HCT116 (cell line): ENCODE measurements at regions not wholly inside any gene's neighbourhood (a gene's known extent, or its start where the extent isn't known, plus 50 kb on each side); places are given as distances from the start of the nearest gene placed in this dataset.

Experiments used
- ATAC-seq: fragments of 200-7000 bp; cut with Tn5 transposase; 2 replicates; pipeline ENCODE4 v1.9.1; 2020; ENCODE audit warnings: mild to moderate bottlenecking, moderate library complexity
- BruUV-seq: library from RNA; stranded (reverse); fragments of 400-500 nt; replicated peaks from 2 replicates; lab custom pipeline; 2021; lab: Mats Ljungman, UMichigan
- CTCF ChIA-PET: fragments of 300-600 bp; sonication (Branson Sonifier 250); formaldehyde crosslinking; loops from one replicate; lab custom pipeline; 2021; ENCODE audit warnings: antibody characterized with exemption; lab: Charles Lee
- POLR2A ChIA-PET: fragments of 300-600, 350-600 bp; sonication (Branson Sonifier 250); formaldehyde crosslinking; loops from one replicate; lab custom pipeline; 2021; ENCODE audit warnings: antibody characterized with exemption; lab: Charles Lee
- RAD21 ChIA-PET, 2 experiments: fragments of 300-600 bp; sonication (Branson Sonifier 250); formaldehyde crosslinking; loops; one replicate each; lab custom pipeline; 2023; ENCODE audit warnings: low total read pairs in 2 of 2; ENCODE audit not compliant: uncharacterized antibody in 2 of 2, unreplicated experiment in 2 of 2, low non-redundant PET in 1 of 2; lab: Charles Lee
- DNase-seq: peaks from one replicate; pipeline ENCODE4 v3.0.0-alpha.2; 2010; ENCODE audit warnings: low read depth, low spot score
- H2AFZ ChIP-seq: fragments of 200-600 bp; shearing (Covaris generic), sonication (generic); 2 replicates; pipeline ENCODE4 v1.6.1; 2017; ENCODE audit warnings: low read depth, mixed run types, mixed read lengths, antibody characterized with exemption, low read length; ENCODE audit not compliant: poor library complexity, severe bottlenecking
- H3K27ac ChIP-seq: 2 replicates; pipeline ENCODE4 v1.5.1; 2012; ENCODE audit warnings: low read depth, low read length
- H3K27me3 ChIP-seq: fragments of 200-600 bp; sonication (generic); 2 replicates; pipeline ENCODE4 v1.6.1; 2016; ENCODE audit warnings: mixed run types, low read length, mixed read lengths; ENCODE audit not compliant: insufficient read depth
- H3K36me3 ChIP-seq, 2 experiments: fragments of 200-500 bp in 1 of 2; fragments of 200-600 bp in 1 of 2; sonication (Bioruptor generic) in 1 of 2; sonication (generic) in 1 of 2; 2 replicates each; pipeline versions ENCODE4 v1.5.1 to v1.6.1; 2014 to 2016; ENCODE audit warnings: low read length in 2 of 2, inconsistent platforms in 1 of 2, mixed read lengths in 1 of 2, mixed run types in 1 of 2; ENCODE audit not compliant: insufficient read depth in 2 of 2, control insufficient read depth in 1 of 2
- H3K4me1 ChIP-seq, 2 experiments: fragments of 200-600 bp in 1 of 2; sonication (generic) in 1 of 2; 2 replicates each; pipeline versions ENCODE4 v1.5.1 to v1.6.1; 2012 to 2017; ENCODE audit warnings: low read length in 2 of 2, inconsistent platforms in 1 of 2, mild to moderate bottlenecking in 1 of 2, mixed read lengths in 1 of 2, mixed run types in 1 of 2, moderate library complexity in 1 of 2; ENCODE audit not compliant: insufficient read depth in 2 of 2, control insufficient read depth in 1 of 2
- H3K4me2 ChIP-seq: fragments of 200-600 bp; sonication (generic); 2 replicates; pipeline ENCODE4 v1.6.1; 2017; ENCODE audit warnings: mixed run types, low read length, mixed read lengths
- H3K4me3 ChIP-seq, 2 experiments: fragments of 200-600 bp in 1 of 2; sonication (generic) in 1 of 2; replicated peaks in 1 of 2; 2 replicates each; pipeline ENCODE4 v1.5.1; 2011 to 2016; ENCODE audit warnings: low read length in 2 of 2, control low read depth in 1 of 2, low read depth in 1 of 2, mild to moderate bottlenecking in 1 of 2, mixed read lengths in 1 of 2, mixed run types in 1 of 2
- H3K79me2 ChIP-seq: fragments of 200-600 bp; sonication (generic); 2 replicates; pipeline ENCODE4 v1.6.1; 2017; ENCODE audit warnings: mild to moderate bottlenecking, mixed run types, low read length, moderate library complexity, mixed read lengths; ENCODE audit not compliant: insufficient read depth
- H3K9ac ChIP-seq: fragments of 200-600 bp; sonication (generic); 2 replicates; pipeline ENCODE4 v1.6.1; 2016; ENCODE audit warnings: low read length, mixed read lengths
- H3K9me2 ChIP-seq: fragments of 200-600 bp; sonication (generic), shearing (Covaris generic); 2 replicates; pipeline ENCODE4 v1.6.1; 2017; ENCODE audit warnings: mixed run types, mild to moderate bottlenecking, moderate library complexity; ENCODE audit not compliant: insufficient read depth
- H3K9me3 ChIP-seq, 2 experiments: fragments of 200-500 bp in 1 of 2; fragments of 200-600 bp in 1 of 2; sonication (Bioruptor generic) in 1 of 2; sonication (generic) in 1 of 2; 2 replicates each; pipeline ENCODE4 v1.6.1; 2014 to 2017; ENCODE audit warnings: low read length in 2 of 2, mixed read lengths in 2 of 2, inconsistent platforms in 1 of 2, low read depth in 1 of 2, mild to moderate bottlenecking in 1 of 2, mixed run types in 1 of 2, moderate library complexity in 1 of 2; ENCODE audit not compliant: control insufficient read depth in 1 of 2, insufficient read depth in 1 of 2
- H4K20me1 ChIP-seq: fragments of 200-600 bp; sonication (generic), shearing (Covaris generic); 2 replicates; pipeline ENCODE4 v1.6.1; 2017; ENCODE audit warnings: mixed run types, mild to moderate bottlenecking, moderate library complexity; ENCODE audit not compliant: insufficient read depth
- ELF1 ChIP-seq: IDR thresholded peaks from 2 replicates; pipeline ENCODE4 v1.6.1; 2012; ENCODE audit warnings: low read depth, borderline replicate concordance
- EZH2 ChIP-seq: fragments of 200-600 bp; sonication (generic); IDR thresholded peaks from 2 replicates; pipeline ENCODE4 v1.6.1; 2017; ENCODE audit warnings: antibody characterized with exemption, mixed run types
- EZH2phosphoT487 ChIP-seq: fragments of 200-600 bp; IDR thresholded peaks from 2 replicates; pipeline ENCODE4 v1.6.1; 2018; ENCODE audit warnings: antibody characterized with exemption, borderline replicate concordance
- FOSL1 ChIP-seq: IDR thresholded peaks from 2 replicates; pipeline ENCODE4 v1.6.1; 2012; ENCODE audit warnings: low read depth
- JUND ChIP-seq: IDR thresholded peaks from 2 replicates; pipeline ENCODE4 v1.6.1; 2012
- POLR2A ChIP-seq: IDR thresholded peaks from 2 replicates; pipeline ENCODE4 v1.7.0; 2011; ENCODE audit warnings: borderline replicate concordance; ENCODE audit not compliant: insufficient read depth, insufficient read length; ENCODE audit errors: extremely low read depth
- POLR2AphosphoS5 ChIP-seq: IDR thresholded peaks from 2 replicates; pipeline ENCODE4 v1.6.1; 2011; ENCODE audit warnings: mild to moderate bottlenecking, low read depth, low read length, moderate library complexity
- RAD21 ChIP-seq: IDR thresholded peaks from 2 replicates; pipeline ENCODE4 v1.6.1; 2012; ENCODE audit warnings: low read depth, mild to moderate bottlenecking
- REST ChIP-seq: IDR thresholded peaks from 2 replicates; pipeline ENCODE4 v1.6.1; 2012; ENCODE audit warnings: low read depth
- SIN3A ChIP-seq: IDR thresholded peaks from 2 replicates; pipeline ENCODE4 v1.6.1; 2012; ENCODE audit warnings: low read depth
- SP1 ChIP-seq: IDR thresholded peaks from 2 replicates; pipeline ENCODE4 v1.6.1; 2012; ENCODE audit warnings: low read depth
- SRF ChIP-seq: IDR thresholded peaks from 2 replicates; pipeline ENCODE4 v1.6.1; 2012; ENCODE audit warnings: low read depth
- TCF7L2 ChIP-seq: IDR thresholded peaks from 2 replicates; pipeline ENCODE4 v1.7.0; 2011; ENCODE audit warnings: borderline replicate concordance, inconsistent platforms; ENCODE audit not compliant: insufficient read depth, insufficient read length; ENCODE audit errors: extremely low read depth
- YY1 ChIP-seq: IDR thresholded peaks from 2 replicates; pipeline ENCODE4 v1.6.1; 2011; ENCODE audit warnings: low read length, low read depth, moderate library complexity, mild to moderate bottlenecking; ENCODE audit not compliant: insufficient replicate concordance; ENCODE audit errors: extremely low read depth
- ZBTB33 ChIP-seq: IDR thresholded peaks from 2 replicates; pipeline ENCODE4 v1.6.1; 2011; ENCODE audit warnings: mild to moderate bottlenecking, low read length, moderate library complexity; ENCODE audit not compliant: insufficient replicate concordance; ENCODE audit errors: extremely low read depth
- ZFX ChIP-seq: fragments of 450-650 bp; IDR thresholded peaks from 2 replicates; pipeline ENCODE4 v1.6.1; 2017
- ZNF274 ChIP-seq: fragments of 200-500 bp; sonication (Bioruptor generic); IDR thresholded peaks from 2 replicates; pipeline ENCODE4 v1.6.1; 2014; ENCODE audit warnings: mild to moderate bottlenecking, low read depth, low read length, inconsistent platforms
- intact Hi-C: fragments of 100-400 bp; cut with micrococcal nuclease; formaldehyde crosslinking; loops from 2 replicates; pipeline ENCODE4 v1.10.0; 2022
- TF ChIP-seq, protein P1 (sequence below): IDR thresholded peaks from 2 replicates; pipeline ENCODE4 v1.6.1; 2012
- TF ChIP-seq, protein P2 (sequence below): IDR thresholded peaks from 2 replicates; pipeline ENCODE4 v1.6.1; 2012

- H3K9me2 ChIP-seq: no peaks in the 10 kb centered on the region
- no peak for DNase-seq
- no peaks in the 10 kb centered on the region for H4K20me1 ChIP-seq
- POLR2A ChIA-PET: no interaction called here
- no peak overlapping the region for H3K4me2 ChIP-seq
- H3K79me2 ChIP-seq: no peaks in the 10 kb centered on the region
- no peak overlapping the region for H2AFZ ChIP-seq
- CTCF ChIA-PET: no interaction called here
- BruUV-seq: no TSS peak
- RAD21 ChIA-PET: no interaction called here
- H3K27me3 ChIP-seq: no peaks in the 10 kb centered on the region
- no peaks in the 10 kb centered on the region for H3K9me3 ChIP-seq
- H3K9ac ChIP-seq: no peak overlapping the region
- TF ChIP-seq SP1 (no peak), SIN3A (no peak), EZH2 (no peak), TCF7L2 (no peak), ELF1 (no peak), POLR2AphosphoS5 (no peak), REST (no peak), ZBTB33 (no peak), RAD21 (no peak), SRF (no peak), YY1 (no peak), FOSL1 (no peak), POLR2A (no peak), ZNF274 (no peak), EZH2phosphoT487 (no peak), ZFX (no peak), JUND (no peak)
- TF ChIP-seq, protein P1, sequence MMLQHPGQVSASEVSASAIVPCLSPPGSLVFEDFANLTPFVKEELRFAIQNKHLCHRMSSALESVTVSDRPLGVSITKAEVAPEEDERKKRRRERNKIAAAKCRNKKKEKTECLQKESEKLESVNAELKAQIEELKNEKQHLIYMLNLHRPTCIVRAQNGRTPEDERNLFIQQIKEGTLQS: no peak
- TF ChIP-seq, protein P2, sequence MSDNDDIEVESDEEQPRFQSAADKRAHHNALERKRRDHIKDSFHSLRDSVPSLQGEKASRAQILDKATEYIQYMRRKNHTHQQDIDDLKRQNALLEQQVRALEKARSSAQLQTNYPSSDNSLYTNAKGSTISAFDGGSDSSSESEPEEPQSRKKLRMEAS: no peak
- no peak for ATAC-seq
- intact Hi-C loops: no loop called here
- no peak overlapping the region for H3K4me3 ChIP-seq
- H3K4me1 ChIP-seq: no peaks in the 10 kb centered on the region
- no peak overlapping the region for H3K27ac ChIP-seq
- H3K36me3 ChIP-seq: no peaks in the 10 kb centered on the region
These were observed 966.3 kb downstream of the DTWD2 start for GRCh38 chr5:118022062-118022461.
